ENCODE measurements at regions not wholly inside any gene's neighbourhood (a gene's known extent, or its start where the extent isn't known, plus 50 kb on each side); places are given as distances from the start of the nearest gene placed in this dataset.

DNA sequence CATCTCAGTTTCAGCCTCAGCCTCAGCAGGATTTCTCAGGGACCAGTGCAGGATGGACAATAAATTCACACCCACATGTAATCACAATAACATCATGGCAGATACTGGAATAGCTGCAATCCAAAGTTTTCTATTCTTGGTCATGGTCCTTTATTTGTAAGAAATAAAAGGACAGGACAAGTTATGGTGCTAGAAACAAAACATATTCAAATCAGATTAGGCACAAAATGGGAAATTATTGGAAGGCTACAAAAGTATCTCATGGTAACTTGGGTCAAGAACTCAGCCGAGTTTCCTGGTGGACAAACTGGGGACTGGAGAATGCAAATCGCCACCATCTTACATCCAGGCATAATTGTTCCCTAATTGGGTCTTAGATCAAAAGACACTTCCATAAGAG lies 1768.2 kb upstream of the WWC1 start:
- no peaks in the 10 kb centered on the region for H3K4me1 ChIP-seq (ENCODE audit: control insufficient read depth, insufficient read depth, low read length)
- RAD21 ChIA-PET (ENCODE audit: unreplicated experiment) = no interaction called here
- CTCF ChIA-PET = no interaction called here
- WGBS (ENCODE audit: insufficient coverage, insufficient replicate concordance, low lambda C conversion rate, missing lambda C conversion rate) = 4% methylated on average over 2 of the region's 2 CpGs
- H3K4me2 ChIP-seq (ENCODE audit: control insufficient read depth, insufficient read depth) = no peak overlapping the region
- SMC1A ChIA-PET (ENCODE audit: uncharacterized antibody, unreplicated experiment) = interaction anchor here (1.1 kb wide), 1 partner anchor 11 kb away, joined by 3 read pairs; no protein-coding TSS in a partner anchor
- intact Hi-C loops (cut with micrococcal nuclease; ENCODE audit: unreplicated experiment) (no loop called here), in situ Hi-C loops (cut with MboI) (no loop called here)
- DNase-seq (ENCODE audit: low read depth, low spot score) (no peak), ATAC-seq (no peak), FAIRE-seq (no peak)
- no peak overlapping the region for H2AFZ ChIP-seq (ENCODE audit: control insufficient read depth, low read depth, low read length)
- H3K9ac ChIP-seq (ENCODE audit: control insufficient read depth, insufficient read depth, low read length) = no peak overlapping the region
- no peaks in the 10 kb centered on the region for H4K20me1 ChIP-seq (ENCODE audit: control insufficient read depth, insufficient read depth)
- no peaks in the 10 kb centered on the region for H3K9me3 ChIP-seq (replicated peaks; ENCODE audit: control insufficient read depth, insufficient read depth, low read length)
- no peaks in the 10 kb centered on the region for H3K36me3 ChIP-seq (ENCODE audit: control insufficient read depth in 2 of 2, insufficient read depth in 2 of 2, low read length in 1 of 2)
- H3K4me3 ChIP-seq = no peak overlapping the region
- no peak overlapping the region for H3K27ac ChIP-seq (ENCODE audit: control insufficient read depth, insufficient read depth)
- H3K27me3 ChIP-seq (replicated peaks in 1 of 2; ENCODE audit: control insufficient read depth in 2 of 2, insufficient read depth in 2 of 2, low read length in 1 of 2) = no peaks in the 10 kb centered on the region
- BruUV-seq (replicated peaks) = no TSS peak
- H3K79me2 ChIP-seq (ENCODE audit: control insufficient read depth, insufficient read depth, low read length) = no peaks in the 10 kb centered on the region
- no peak for TF ChIP-seq YY1 (IDR thresholded peaks at IDR 0.05; ENCODE audit: low read depth, low read length)
- no peak for TF ChIP-seq NFXL1 (IDR thresholded peaks at IDR 0.05; ENCODE audit: borderline replicate concordance)
- POLR2A ChIA-PET = no interaction called here

- 0% methylated on average over 2 of the region's 2 CpGs for WGBS (ENCODE audit: insufficient coverage, insufficient replicate concordance, low lambda C conversion rate, missing lambda C conversion rate)
- Histone ChIP-seq H3K9me3 (replicated peaks; ENCODE audit: control insufficient read depth, insufficient read depth, low read length) (no peaks in the 10 kb centered on the region), H3K4me1 (ENCODE audit: control insufficient read depth, insufficient read depth, low read length) (no peaks in the 10 kb centered on the region), H3K79me2 (ENCODE audit: control insufficient read depth, insufficient read depth, low read length) (no peaks in the 10 kb centered on the region), H3K9ac (ENCODE audit: control insufficient read depth, insufficient read depth, low read length) (no peak overlapping the region), H3K4me3 (no peak overlapping the region; the same call in 1 of the 2 replicates), H4K20me1 (ENCODE audit: control insufficient read depth, insufficient read depth) (no peaks in the 10 kb centered on the region), H3K36me3 (ENCODE audit: control insufficient read depth in 2 of 2, insufficient read depth in 2 of 2, low read length in 1 of 2) (no peaks in the 10 kb centered on the region), H3K27me3 (replicated peaks in 1 of 2; ENCODE audit: control insufficient read depth in 2 of 2, insufficient read depth in 2 of 2, low read length in 1 of 2) (no peaks in the 10 kb centered on the region), H2AFZ (ENCODE audit: control insufficient read depth, low read depth, low read length) (no peak overlapping the region), H3K27ac (ENCODE audit: control insufficient read depth, insufficient read depth) (no peak overlapping the region), H3K4me2 (ENCODE audit: control insufficient read depth, insufficient read depth) (no peak overlapping the region)
- POLR2A ChIA-PET = no interaction called here
- SMC1A ChIA-PET (ENCODE audit: uncharacterized antibody, unreplicated experiment) = no interaction called here
- CTCF ChIA-PET = no interaction called here
- ATAC-seq (no peak), FAIRE-seq (no peak), DNase-seq (ENCODE audit: low read depth, low spot score) (no peak)
- intact Hi-C loops (cut with micrococcal nuclease; ENCODE audit: unreplicated experiment) (no loop called here), in situ Hi-C loops (cut with MboI) (no loop called here)
- RAD21 ChIA-PET (ENCODE audit: unreplicated experiment) = no interaction called here
- no TSS peak for BruUV-seq (replicated peaks)
- TF ChIP-seq ZNF24 (IDR thresholded peaks at IDR 0.05) (no peak), EP300 (IDR thresholded peaks at IDR 0.05; ENCODE audit: borderline replicate concordance in 1 of 2, control insufficient read depth in 1 of 2, low read depth in 2 of 2, low read length in 2 of 2) (no peak), EZH2 (IDR thresholded peaks at IDR 0.05; ENCODE audit: borderline replicate concordance, control insufficient read depth, low read depth, low read length) (no peak), RAD21 (IDR thresholded peaks at IDR 0.05; ENCODE audit: insufficient read depth, low read depth, low read length) (no peak), RBBP5 (conservative IDR thresholded peaks at IDR 0.05) (no peak)
Observed at GRCh38 chr5:166529200-166529599, 1762.2 kb upstream of the WWC1 start.

Measured in GM12878 (cell line).